Activated T-cell treated with anti-CD3 and anti-CD28 coated beads for 1 hour (primary cell): ENCODE measurements at regions not wholly inside any gene's neighbourhood (a gene's known extent, or its start where the extent isn't known, plus 50 kb on each side); places are given as distances from the start of the nearest gene placed in this dataset.

Source experiments
- DNase-seq: peaks from one replicate; pipeline ENCODE4 v3.0.0-alpha.2; 2020; ENCODE audit warnings: low read depth

DNA sequence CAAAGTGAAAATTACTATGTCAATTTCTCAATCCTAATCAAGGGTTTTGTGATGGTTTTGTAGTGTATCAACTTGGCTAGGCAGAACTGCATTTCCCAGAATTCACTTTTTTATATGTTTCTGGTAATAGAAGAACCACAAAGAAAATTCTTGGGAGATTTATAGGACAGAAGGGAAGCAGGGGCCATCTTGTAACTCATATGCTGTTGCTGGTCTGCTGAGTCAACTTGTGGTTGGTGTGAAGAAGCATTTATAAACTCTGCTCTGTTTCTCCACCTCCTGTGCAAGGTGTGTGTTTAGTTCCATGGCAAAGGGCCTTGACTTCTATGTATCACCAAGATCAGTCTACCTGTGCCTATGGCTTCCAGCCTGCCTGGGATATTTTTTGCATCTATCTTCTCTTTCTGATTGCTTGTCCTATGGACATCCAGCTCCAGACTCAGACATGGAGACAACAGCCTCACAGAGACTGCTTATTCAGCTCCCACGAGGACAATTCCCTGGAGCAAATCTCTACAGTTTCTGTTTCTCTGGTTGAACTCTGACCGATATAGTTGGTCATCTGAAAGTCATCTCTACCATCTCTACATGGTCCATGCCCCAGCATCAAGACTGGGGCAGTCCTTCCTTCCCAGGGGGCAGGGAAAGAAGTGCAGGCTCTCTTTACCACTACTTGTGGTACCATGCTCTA, 364.3 kb upstream of the DDHD1 start:
- DNase-seq = no peak

DNA sequence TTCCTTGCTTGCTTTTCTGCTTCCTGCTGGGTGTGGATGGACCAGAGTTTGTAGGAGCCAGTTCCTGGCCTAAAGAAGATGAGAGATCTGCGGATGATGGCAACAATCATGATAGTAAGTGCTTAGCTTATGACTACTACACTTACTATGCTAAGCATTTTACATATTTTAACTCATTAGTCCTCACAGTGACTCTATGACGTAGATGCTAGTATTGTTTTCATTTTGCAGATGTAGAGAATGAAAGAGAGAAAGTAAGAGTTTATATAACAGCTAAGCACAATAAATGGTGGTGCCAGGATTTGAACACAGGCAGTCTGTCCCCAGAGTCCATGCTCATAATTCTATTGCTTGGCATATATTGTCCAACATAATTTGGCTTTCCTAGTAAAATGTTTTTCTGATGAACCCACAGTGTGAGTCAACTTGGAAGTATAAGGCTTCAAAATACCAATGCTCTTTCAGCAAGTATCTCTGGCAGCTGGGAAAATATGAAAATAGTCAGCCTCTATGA, 363.2 kb upstream of the DDHD1 start:
- DNase-seq = no peak

DNA sequence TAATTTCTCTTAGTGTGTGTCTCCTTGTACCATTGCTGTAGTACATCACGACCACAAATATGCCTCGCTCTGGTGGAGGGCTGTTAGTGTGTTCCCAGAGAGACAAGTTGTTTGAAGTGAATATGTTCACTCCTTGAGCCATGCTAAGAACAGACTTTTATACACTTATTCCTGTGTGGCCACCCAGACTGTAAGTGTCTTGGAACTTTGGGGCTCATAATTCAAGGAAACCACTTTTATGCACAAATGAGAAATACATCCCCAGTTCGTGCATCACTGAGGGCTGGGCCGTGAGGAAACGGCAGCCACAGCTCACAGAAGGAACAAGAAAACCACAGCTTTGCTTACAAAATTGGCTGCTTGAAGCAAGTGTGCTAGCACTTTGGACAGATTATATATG, 362.2 kb upstream of the DDHD1 start:
- no peak for DNase-seq

- no peak for DNase-seq
These were observed 361.1 kb upstream of the DDHD1 start for GRCh38 chr14:53514197-53514596.

GRCh38 chr14:53510281-53510912, 357.3 kb upstream of the DDHD1 start:
- no peak for DNase-seq

DNA sequence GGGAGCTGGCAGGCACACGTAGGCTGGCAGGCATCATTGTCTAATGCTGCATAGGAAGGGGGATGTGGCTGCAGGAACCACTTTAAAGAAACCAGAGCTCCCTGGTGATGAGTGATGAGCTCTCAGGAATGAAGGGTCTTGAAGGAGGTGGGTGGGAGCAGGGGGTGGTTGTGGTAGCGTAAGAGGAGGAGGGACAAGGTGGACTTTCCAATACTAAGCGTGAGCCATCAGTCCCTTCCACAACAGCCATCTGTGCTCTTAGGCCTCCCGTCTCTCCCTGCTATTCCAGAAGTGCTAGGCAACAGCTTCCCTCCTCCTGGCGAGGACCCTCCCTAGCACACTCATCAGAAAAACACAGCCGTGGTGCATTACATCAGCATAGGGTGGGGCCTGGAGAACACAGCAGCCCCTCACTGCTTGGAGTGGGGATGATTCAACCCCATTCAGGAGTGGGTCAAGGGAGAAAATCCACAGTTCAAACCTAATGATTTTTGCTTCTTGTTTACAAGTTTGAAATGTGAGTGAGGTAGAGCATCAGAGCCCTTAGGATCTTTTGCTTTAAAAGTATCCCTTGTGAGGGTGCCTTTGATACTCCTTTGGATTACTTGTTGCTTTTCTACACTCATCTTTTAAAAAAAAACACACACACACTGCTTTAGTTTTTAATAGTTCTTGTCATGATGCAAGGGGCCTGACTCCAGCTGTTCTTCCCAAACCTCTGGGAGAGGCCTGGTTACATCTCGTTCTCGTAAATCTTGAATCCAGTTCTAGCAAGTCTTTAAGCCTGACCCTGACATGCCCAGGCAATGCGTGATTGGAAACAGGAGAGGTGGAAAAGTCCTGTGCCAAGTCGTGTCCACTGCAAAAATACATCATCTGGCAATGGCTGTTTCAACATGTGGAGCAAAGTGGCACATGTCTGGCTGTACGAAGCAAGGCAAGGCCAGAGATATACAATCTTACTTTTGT, 356.4 kb upstream of the DDHD1 start:
- DNase-seq = no peak

- no peak for DNase-seq
These were observed 348.5 kb upstream of the DDHD1 start for GRCh38 chr14:53501361-53502211.

DNA sequence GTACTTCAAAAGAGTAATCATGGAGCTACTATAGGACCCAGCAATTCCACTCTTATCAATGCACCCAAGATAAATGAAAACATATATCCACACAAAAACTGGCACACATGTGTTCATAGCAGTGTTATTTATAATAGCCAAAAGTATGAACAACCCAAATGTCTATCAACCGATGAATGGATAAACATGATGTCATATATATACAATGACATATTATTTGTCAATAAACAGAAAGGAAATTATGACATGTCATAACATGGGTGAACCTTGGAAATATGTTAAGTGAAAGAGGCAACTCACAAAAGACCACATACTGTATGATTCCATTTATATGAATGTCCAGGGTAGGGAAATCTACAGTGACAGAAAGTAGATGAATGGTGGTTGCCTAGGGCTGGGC, 347.1 kb upstream of the DDHD1 start:
- no peak for DNase-seq

DNA sequence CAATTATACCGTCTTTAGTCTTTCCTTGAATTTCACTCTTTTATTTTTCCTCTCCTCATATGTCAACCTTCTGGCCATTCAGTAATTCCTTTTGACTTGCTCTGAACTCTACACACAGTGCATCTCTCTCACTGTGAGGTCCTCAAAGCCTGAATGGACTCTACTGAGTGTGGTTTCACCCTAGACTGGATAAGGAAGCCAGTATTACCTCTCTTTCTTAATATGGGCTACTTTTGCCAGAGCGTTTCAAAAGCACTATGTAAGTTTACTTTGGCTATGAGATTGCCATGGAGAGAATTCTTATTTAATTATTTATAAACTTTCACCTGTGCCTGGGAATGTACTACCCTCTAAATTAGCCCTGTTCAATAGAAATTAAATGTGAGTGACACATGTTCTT, 343.5 kb upstream of the DDHD1 start:
- no peak for DNase-seq

GRCh38 chr14:53495846-53496343, 342.8 kb upstream of the DDHD1 start:
- no peak for DNase-seq

DNA sequence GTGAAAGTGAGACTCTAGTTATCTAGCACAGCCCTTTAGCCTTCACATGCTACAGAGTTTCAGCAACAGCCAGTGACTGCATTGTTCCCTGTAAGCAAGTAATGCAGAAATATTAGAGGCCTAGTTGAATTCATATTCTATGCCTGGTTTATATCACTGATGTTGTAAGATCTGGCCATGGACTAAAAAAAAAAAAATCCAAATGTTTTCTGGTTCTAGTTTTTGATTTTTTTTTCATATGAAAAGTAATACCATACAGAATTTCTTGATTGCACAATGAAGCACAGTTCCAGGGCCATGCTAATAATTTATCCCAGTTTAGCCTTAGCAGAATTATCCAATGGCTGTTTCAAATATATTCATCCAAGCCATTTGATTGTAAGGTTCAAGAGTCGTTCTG, 341.5 kb upstream of the DDHD1 start:
- no peak for DNase-seq

GRCh38 chr14:53493860-53494259, 340.7 kb upstream of the DDHD1 start:
- DNase-seq = no peak

GRCh38 chr14:53493320-53493719, 340.2 kb upstream of the DDHD1 start:
- no peak for DNase-seq

DNA sequence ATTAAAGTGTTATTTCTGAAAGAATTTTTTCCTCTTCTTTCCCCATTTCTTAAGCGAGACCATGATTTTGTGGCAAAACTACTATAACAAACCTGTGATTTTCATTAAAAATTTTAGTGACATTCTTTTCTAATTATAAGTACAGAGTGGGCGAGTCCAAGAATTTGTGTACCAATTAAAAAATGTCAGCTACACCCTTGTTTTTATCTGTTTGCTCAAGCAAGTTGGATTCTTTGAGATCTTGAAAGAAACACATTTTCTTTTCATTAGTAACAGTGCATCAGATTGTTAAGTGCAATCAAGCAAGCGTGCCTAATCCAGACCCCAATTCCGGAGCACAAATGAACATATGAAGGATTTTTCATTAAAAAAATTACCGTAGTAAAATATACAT, 338.8 kb upstream of the DDHD1 start:
- DNase-seq = no peak

DNA sequence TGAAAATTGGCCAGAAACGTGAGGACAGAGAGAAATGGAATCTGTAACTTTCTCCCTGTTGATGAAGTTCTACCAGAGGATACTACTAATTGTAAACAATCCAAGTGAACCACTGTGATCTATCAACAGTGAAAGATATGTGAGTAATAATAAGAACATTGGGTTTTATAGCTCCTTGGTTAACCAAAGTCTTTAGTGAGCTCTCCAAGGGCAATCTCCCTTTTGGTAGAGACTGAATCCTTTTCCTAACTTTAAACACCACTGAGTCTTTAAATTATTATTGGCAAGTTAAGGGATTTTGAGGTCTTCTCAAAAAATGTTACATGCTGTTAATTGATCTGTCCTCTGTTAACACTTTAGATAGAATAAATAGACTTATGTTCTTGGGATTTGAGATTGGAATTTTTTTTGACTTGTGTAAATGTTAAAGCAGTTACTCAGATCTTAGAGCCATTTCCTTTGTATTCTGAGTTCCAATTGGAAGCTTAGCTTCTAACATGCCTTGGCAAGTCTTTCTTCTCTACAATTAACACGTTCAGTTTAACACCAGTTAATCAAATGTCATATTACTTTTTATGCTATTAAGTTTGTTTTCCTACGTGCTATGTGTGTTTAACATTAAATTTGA, 338.2 kb upstream of the DDHD1 start:
- no peak for DNase-seq

GRCh38 chr14:53478174-53478573, 325.1 kb upstream of the DDHD1 start:
- no peak for DNase-seq

DNA sequence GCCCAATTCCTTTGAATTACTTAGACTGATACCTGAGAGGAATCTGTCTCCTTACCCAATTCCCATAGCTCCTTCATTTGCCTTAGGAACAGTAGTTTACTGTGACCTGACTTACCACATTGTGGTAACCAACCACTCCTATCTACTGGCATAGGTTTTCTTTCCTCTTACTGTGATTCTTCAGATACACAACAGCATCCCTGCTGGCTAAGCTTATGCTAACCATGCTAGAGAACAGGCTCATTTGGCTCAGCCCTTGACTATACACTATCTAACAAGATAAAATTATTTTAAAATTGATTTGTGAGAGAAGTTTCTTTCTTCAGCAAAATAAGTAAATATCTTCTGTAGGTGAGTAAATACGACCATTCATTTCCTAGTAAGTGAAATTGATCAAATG, 320.4 kb upstream of the DDHD1 start:
- no peak for DNase-seq

DNA sequence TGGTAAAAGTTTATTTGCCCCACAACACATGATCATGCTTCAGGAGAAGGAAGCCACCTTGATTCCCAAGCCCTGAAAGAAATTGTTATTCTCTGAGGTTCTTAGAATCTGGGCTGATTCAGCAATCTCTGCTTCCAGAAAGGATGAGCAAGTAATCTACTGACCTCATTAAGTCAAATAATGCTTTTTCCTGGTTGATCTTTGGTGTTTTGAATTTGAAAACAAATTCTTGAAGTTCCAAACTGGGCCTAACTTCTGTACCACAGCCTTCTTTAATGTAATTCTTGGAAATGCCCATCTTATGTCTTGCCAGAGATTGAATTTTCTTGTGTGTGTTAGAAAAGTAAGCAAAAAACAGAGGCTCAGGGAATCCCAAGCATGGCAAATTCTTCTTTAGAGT, 319.2 kb upstream of the DDHD1 start:
- DNase-seq = no peak

- no peak for DNase-seq
These were observed 317.4 kb upstream of the DDHD1 start for GRCh38 chr14:53470351-53471043.

GRCh38 chr14:53468876-53469275, 315.8 kb upstream of the DDHD1 start:
- DNase-seq = no peak

DNA sequence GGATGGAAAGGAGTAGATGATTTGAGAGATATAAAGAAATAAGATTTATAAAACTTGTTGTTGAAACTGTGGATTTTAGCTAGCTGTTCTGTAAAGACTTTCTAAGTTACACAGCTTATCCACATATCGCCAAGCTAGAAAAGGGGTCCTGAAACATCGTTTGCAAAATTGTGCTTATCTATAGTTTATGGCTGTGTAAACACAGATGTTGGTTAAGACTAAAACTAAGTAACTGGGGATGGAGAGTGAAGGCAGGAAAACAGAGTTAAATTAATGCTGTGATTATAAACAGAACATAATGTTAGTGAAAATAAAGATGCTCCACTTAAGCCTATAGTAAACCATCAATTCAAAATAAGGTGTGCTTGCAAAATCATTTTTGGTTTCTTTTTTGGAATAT, 311.3 kb upstream of the DDHD1 start:
- DNase-seq = no peak
